ENCODE measurements at regions not wholly inside any gene's neighbourhood (a gene's known extent, or its start where the extent isn't known, plus 50 kb on each side); places are given as distances from the start of the nearest gene placed in this dataset.

GRCh38 chr7:19269301-19269700, 124.1 kb upstream of the FERD3L start:
- H3K27me3 ChIP-seq (ENCODE audit: insufficient read depth, low read length, poor library complexity), result no peaks in the 10 kb centered on the region
- H3K36me3 ChIP-seq (ENCODE audit: insufficient read depth, low read length), result no peaks in the 10 kb centered on the region

GRCh38 chr7:19268737-19269136, 123.5 kb upstream of the FERD3L start:
- Histone ChIP-seq H3K79me2 (ENCODE audit: insufficient read depth, low read length) (no peaks in the 10 kb centered on the region), H2AFZ (ENCODE audit: low read depth, low read length) (no peak overlapping the region), H3K27ac (ENCODE audit: low read length) (no peak overlapping the region), H4K20me1 (ENCODE audit: insufficient read depth, low read length) (no peaks in the 10 kb centered on the region), H3K9ac (ENCODE audit: low read depth, low read length) (no peak overlapping the region), H3K4me1 (ENCODE audit: insufficient read depth, low read length) (no peaks in the 10 kb centered on the region), H3K27me3 (ENCODE audit: insufficient read depth, low read length, poor library complexity) (no peaks in the 10 kb centered on the region), H3K9me3 (ENCODE audit: insufficient read depth, low read length, severe bottlenecking) (no peaks in the 10 kb centered on the region), H3K4me3 (ENCODE audit: low read depth in 1 of 2, low read length in 2 of 2) (no peak overlapping the region), H3K4me2 (ENCODE audit: insufficient read depth, low read length) (no peak overlapping the region), H3K36me3 (ENCODE audit: insufficient read depth, low read length) (no peaks in the 10 kb centered on the region)
- no peak for DNase-seq
- no peak for ATAC-seq (ENCODE audit: insufficient read depth, low read depth)
- TF ChIP-seq, protein P1, sequence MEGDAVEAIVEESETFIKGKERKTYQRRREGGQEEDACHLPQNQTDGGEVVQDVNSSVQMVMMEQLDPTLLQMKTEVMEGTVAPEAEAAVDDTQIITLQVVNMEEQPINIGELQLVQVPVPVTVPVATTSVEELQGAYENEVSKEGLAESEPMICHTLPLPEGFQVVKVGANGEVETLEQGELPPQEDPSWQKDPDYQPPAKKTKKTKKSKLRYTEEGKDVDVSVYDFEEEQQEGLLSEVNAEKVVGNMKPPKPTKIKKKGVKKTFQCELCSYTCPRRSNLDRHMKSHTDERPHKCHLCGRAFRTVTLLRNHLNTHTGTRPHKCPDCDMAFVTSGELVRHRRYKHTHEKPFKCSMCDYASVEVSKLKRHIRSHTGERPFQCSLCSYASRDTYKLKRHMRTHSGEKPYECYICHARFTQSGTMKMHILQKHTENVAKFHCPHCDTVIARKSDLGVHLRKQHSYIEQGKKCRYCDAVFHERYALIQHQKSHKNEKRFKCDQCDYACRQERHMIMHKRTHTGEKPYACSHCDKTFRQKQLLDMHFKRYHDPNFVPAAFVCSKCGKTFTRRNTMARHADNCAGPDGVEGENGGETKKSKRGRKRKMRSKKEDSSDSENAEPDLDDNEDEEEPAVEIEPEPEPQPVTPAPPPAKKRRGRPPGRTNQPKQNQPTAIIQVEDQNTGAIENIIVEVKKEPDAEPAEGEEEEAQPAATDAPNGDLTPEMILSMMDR (IDR thresholded peaks at IDR 0.05; ENCODE audit: borderline replicate concordance, extremely low read depth, low read length, poor library complexity, severe bottlenecking), result no peak
- TF ChIP-seq EZH2 (IDR thresholded peaks at IDR 0.05; ENCODE audit: borderline replicate concordance, low read depth, low read length, severe bottlenecking), result no peak

More at GRCh38 chr7:19269301-19269700, 124.1 kb upstream of the FERD3L start:
- H3K4me2 ChIP-seq (ENCODE audit: insufficient read depth, low read length), result no peak overlapping the region
- no peaks in the 10 kb centered on the region for H3K79me2 ChIP-seq (ENCODE audit: insufficient read depth, low read length)
- H2AFZ ChIP-seq (ENCODE audit: low read depth, low read length), result no peak overlapping the region
- ATAC-seq (ENCODE audit: insufficient read depth, low read depth), result no peak
- H3K9me3 ChIP-seq (ENCODE audit: insufficient read depth, low read length, severe bottlenecking), result no peaks in the 10 kb centered on the region
- H3K27ac ChIP-seq (ENCODE audit: low read length), result no peak overlapping the region
- TF ChIP-seq, protein P1 (IDR thresholded peaks at IDR 0.05; ENCODE audit: borderline replicate concordance, extremely low read depth, low read length, poor library complexity, severe bottlenecking), result no peak
- TF ChIP-seq EZH2 (IDR thresholded peaks at IDR 0.05; ENCODE audit: borderline replicate concordance, low read depth, low read length, severe bottlenecking), result no peak
- H4K20me1 ChIP-seq (ENCODE audit: insufficient read depth, low read length), result no peaks in the 10 kb centered on the region
- H3K9ac ChIP-seq (ENCODE audit: low read depth, low read length), result no peak overlapping the region
- DNase-seq, result no peak
- no peak overlapping the region for H3K4me3 ChIP-seq (ENCODE audit: low read depth in 1 of 2, low read length in 2 of 2)
- no peaks in the 10 kb centered on the region for H3K4me1 ChIP-seq (ENCODE audit: insufficient read depth, low read length)

DNA sequence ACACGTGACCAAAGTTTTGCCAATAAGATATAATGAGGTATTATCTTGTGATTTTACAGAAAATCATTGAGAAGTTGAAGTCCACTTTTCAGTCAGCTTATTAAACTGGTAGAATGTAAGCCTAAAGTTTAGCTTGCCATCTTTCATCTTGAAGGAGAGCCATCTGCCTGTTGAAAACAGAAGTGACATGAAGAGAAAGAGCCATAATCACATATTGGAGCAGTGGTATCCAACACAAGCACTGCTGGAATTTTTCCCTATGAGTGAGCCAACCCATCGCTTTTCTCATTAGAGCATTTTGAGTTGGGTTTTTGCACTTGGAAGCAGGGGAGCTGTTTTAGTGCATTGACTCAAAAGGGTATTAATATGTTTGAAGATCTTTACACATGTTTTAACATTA, 117.6 kb upstream of the FERD3L start:
- Histone ChIP-seq H3K79me2 (ENCODE audit: insufficient read depth, low read length) (no peaks in the 10 kb centered on the region), H3K4me1 (ENCODE audit: insufficient read depth, low read length) (no peaks in the 10 kb centered on the region), H3K9ac (ENCODE audit: low read depth, low read length) (no peak overlapping the region), H4K20me1 (ENCODE audit: insufficient read depth, low read length) (no peaks in the 10 kb centered on the region), H3K4me2 (ENCODE audit: insufficient read depth, low read length) (no peak overlapping the region), H3K9me3 (ENCODE audit: insufficient read depth, low read length, severe bottlenecking) (no peaks in the 10 kb centered on the region), H3K27ac (ENCODE audit: low read length) (no peak overlapping the region), H3K36me3 (ENCODE audit: insufficient read depth, low read length) (no peaks in the 10 kb centered on the region), H3K27me3 (ENCODE audit: insufficient read depth, low read length, poor library complexity) (no peaks in the 10 kb centered on the region), H3K4me3 (ENCODE audit: low read depth in 1 of 2, low read length in 2 of 2) (no peak overlapping the region), H2AFZ (ENCODE audit: low read depth, low read length) (no peak overlapping the region)
- ATAC-seq (ENCODE audit: insufficient read depth, low read depth) (no peak), DNase-seq (no peak)
- TF ChIP-seq, protein P1 (IDR thresholded peaks at IDR 0.05; ENCODE audit: borderline replicate concordance, extremely low read depth, low read length, poor library complexity, severe bottlenecking), result no peak
- no peak for TF ChIP-seq EZH2 (IDR thresholded peaks at IDR 0.05; ENCODE audit: borderline replicate concordance, low read depth, low read length, severe bottlenecking)

GRCh38 chr7:19249281-19249680, 104.1 kb upstream of the FERD3L start:
- peaks cover 3% of the 10 kb centered on the region for H3K4me1 ChIP-seq (ENCODE audit: insufficient read depth, low read length)
- H4K20me1 ChIP-seq (ENCODE audit: insufficient read depth, low read length), result no peaks in the 10 kb centered on the region
- TF ChIP-seq, protein P1 (IDR thresholded peaks at IDR 0.05; ENCODE audit: borderline replicate concordance, extremely low read depth, low read length, poor library complexity, severe bottlenecking), result no peak
- no peak for TF ChIP-seq EZH2 (IDR thresholded peaks at IDR 0.05; ENCODE audit: borderline replicate concordance, low read depth, low read length, severe bottlenecking)
- H3K4me3 ChIP-seq (ENCODE audit: low read depth in 1 of 2, low read length in 2 of 2), result no peak overlapping the region
- H3K36me3 ChIP-seq (ENCODE audit: insufficient read depth, low read length), result no peaks in the 10 kb centered on the region
- H3K9ac ChIP-seq (ENCODE audit: low read depth, low read length), result no peak overlapping the region
- ATAC-seq (ENCODE audit: insufficient read depth, low read depth) (no peak), DNase-seq (no peak)
- H3K4me2 ChIP-seq (ENCODE audit: insufficient read depth, low read length), result no peak overlapping the region
- H3K27ac ChIP-seq (ENCODE audit: low read length), result no peak overlapping the region
- H3K79me2 ChIP-seq (ENCODE audit: insufficient read depth, low read length), result no peaks in the 10 kb centered on the region
- H3K27me3 ChIP-seq (ENCODE audit: insufficient read depth, low read length, poor library complexity), result no peaks in the 10 kb centered on the region
- no peaks in the 10 kb centered on the region for H3K9me3 ChIP-seq (ENCODE audit: insufficient read depth, low read length, severe bottlenecking)
- no peak overlapping the region for H2AFZ ChIP-seq (ENCODE audit: low read depth, low read length)
